ENCODE measurements at regions not wholly inside any gene's neighbourhood (a gene's known extent, or its start where the extent isn't known, plus 50 kb on each side); places are given as distances from the start of the nearest gene placed in this dataset.

DNA sequence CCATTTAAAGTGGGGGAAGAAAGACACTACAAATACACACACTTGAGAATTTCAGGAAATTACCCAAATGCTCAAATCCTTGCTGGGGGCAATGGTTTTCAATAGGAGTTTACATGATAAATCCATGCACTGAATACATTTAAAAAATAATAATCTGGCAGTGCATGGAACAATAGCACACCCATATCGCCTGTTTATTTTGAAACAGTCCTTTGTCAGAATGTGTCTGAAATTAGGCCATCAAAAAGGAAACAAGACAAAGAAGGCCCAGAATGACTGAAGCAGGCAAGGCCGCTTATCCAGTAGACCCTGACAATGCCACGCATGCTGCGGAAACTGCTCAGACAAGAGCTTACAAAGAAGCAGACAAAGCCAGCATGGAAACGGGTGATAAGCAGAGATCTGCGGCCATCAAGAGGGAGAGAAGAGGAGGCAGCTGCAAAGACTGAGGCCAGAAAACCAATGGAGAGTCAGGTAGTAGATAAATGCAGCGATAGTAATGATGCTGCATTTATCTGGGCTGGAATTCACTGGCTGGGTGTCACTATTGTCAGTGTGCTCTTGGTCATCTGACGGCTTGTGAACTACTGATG lies 211.9 kb upstream of the CNR1 start:
- H3K4me2 ChIP-seq (ENCODE audit: low read length), result no peak overlapping the region

DNA sequence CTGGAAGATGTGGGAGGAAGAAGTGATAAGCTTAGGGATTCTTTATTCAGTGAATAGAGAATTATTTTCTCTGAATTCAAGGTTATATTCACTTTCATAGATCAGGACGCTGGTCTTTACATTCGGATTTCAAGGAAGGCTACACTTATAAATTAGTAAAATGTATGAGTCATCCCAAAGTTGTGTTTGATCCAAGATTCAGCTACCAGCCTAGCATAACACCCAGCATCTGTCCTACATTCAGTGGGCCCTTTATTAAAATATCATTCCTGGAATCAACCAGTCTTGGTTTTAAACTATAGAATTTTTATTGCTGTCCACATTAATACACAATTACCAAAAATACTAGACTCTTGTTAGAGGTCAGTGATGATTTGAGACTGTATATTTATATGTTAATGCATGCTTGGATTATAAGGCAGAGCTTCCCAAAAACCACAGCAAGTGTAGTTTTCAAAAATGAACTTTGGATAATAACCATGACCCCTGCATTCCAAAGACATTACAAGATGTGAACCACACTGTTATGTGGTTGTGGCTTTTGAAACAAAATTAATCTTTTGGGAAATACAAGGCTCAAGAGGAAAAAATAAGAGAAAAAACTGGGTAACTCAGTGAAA lies 210.7 kb upstream of the CNR1 start:
- H3K79me2 ChIP-seq (ENCODE audit: control insufficient read depth, low read length), result no peaks in the 10 kb centered on the region
- no peaks in the 10 kb centered on the region for H4K20me1 ChIP-seq (ENCODE audit: control insufficient read depth, insufficient read depth, low read depth, low read length)
- no peaks in the 10 kb centered on the region for H3K9me3 ChIP-seq (ENCODE audit: control insufficient read depth, insufficient read depth, low read length)
- H3K4me3 ChIP-seq (ENCODE audit: low read length), result no peak overlapping the region
- no peaks in the 10 kb centered on the region for H3K36me3 ChIP-seq (ENCODE audit: control insufficient read depth, low read length)
- no peaks in the 10 kb centered on the region for H3F3A ChIP-seq (ENCODE audit: control insufficient read depth, insufficient read depth)
- no peak overlapping the region for H3K4me2 ChIP-seq (ENCODE audit: low read length)
- no peaks in the 10 kb centered on the region for H3K27me3 ChIP-seq (ENCODE audit: control insufficient read depth, low read length)
- H3K4me1 ChIP-seq (ENCODE audit: control insufficient read depth, low read length), result no peaks in the 10 kb centered on the region
- TF ChIP-seq EZH2phosphoT487 (IDR thresholded peaks at IDR 0.05; ENCODE audit: borderline replicate concordance, low read length) (no peak), CTCF (IDR thresholded peaks at IDR 0.05; ENCODE audit: low read depth, low read length, poor library complexity, severe bottlenecking) (no peak)
- H3K27ac ChIP-seq (ENCODE audit: low read depth, low read length), result no peak overlapping the region
- H3K9me2 ChIP-seq (replicated peaks; ENCODE audit: control insufficient read depth, low read length), result no peaks in the 10 kb centered on the region

More for the DNA sequence above, 211.9 kb upstream of the CNR1 start:
- H3K79me2 ChIP-seq (ENCODE audit: control insufficient read depth, low read length), result no peaks in the 10 kb centered on the region
- H3K9me2 ChIP-seq (replicated peaks; ENCODE audit: control insufficient read depth, low read length), result no peaks in the 10 kb centered on the region
- H4K20me1 ChIP-seq (ENCODE audit: control insufficient read depth, insufficient read depth, low read depth, low read length), result no peaks in the 10 kb centered on the region
- no peaks in the 10 kb centered on the region for H3F3A ChIP-seq (ENCODE audit: control insufficient read depth, insufficient read depth)
- no peak overlapping the region for H3K27ac ChIP-seq (ENCODE audit: low read depth, low read length)
- no peak for TF ChIP-seq EZH2phosphoT487 (IDR thresholded peaks at IDR 0.05; ENCODE audit: borderline replicate concordance, low read length)
- no peak for TF ChIP-seq CTCF (IDR thresholded peaks at IDR 0.05; ENCODE audit: low read depth, low read length, poor library complexity, severe bottlenecking)
- no peaks in the 10 kb centered on the region for H3K4me1 ChIP-seq (ENCODE audit: control insufficient read depth, low read length)
- H3K36me3 ChIP-seq (ENCODE audit: control insufficient read depth, low read length), result no peaks in the 10 kb centered on the region
- H3K27me3 ChIP-seq (ENCODE audit: control insufficient read depth, low read length), result no peaks in the 10 kb centered on the region
- no peaks in the 10 kb centered on the region for H3K9me3 ChIP-seq (ENCODE audit: control insufficient read depth, insufficient read depth, low read length)
- H3K4me3 ChIP-seq (ENCODE audit: low read length), result no peak overlapping the region

DNA sequence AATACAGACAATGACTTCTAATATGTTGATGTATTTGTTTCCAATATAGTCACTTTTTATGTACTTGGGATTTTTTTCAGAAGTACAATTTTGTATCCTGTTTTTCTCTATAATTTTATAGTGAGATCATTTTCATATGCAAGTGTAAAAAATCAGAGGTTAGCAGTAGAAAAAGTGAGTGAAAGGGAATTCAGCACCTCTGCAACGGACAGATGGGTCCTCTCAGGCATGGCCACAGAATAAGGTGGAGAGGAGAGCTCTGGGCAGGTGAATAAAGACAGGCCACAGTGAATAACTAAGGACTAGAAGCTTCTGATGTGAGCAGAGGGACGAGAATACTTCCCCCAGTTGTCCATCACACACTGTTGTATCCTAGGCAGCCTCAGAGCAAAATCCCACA lies 210.1 kb upstream of the CNR1 start:
- Histone ChIP-seq H3K4me1 (ENCODE audit: control insufficient read depth, low read length) (no peaks in the 10 kb centered on the region), H3K9me3 (ENCODE audit: control insufficient read depth, insufficient read depth, low read length) (no peaks in the 10 kb centered on the region), H3K36me3 (ENCODE audit: control insufficient read depth, low read length) (no peaks in the 10 kb centered on the region), H3K9me2 (replicated peaks; ENCODE audit: control insufficient read depth, low read length) (no peaks in the 10 kb centered on the region), H3K27ac (ENCODE audit: low read depth, low read length) (no peak overlapping the region), H3K4me2 (ENCODE audit: low read length) (no peak overlapping the region), H4K20me1 (ENCODE audit: control insufficient read depth, insufficient read depth, low read depth, low read length) (no peaks in the 10 kb centered on the region), H3K27me3 (ENCODE audit: control insufficient read depth, low read length) (no peaks in the 10 kb centered on the region), H3K79me2 (ENCODE audit: control insufficient read depth, low read length) (no peaks in the 10 kb centered on the region), H3F3A (ENCODE audit: control insufficient read depth, insufficient read depth) (no peaks in the 10 kb centered on the region), H3K4me3 (ENCODE audit: low read length) (no peak overlapping the region)
- no peak for TF ChIP-seq CTCF (IDR thresholded peaks at IDR 0.05; ENCODE audit: low read depth, low read length, poor library complexity, severe bottlenecking)
- TF ChIP-seq EZH2phosphoT487 (IDR thresholded peaks at IDR 0.05; ENCODE audit: borderline replicate concordance, low read length), result no peak

Data from DOHH2 (cell line).